H1 (cell line): ENCODE measurements at regions not wholly inside any gene's neighbourhood (a gene's known extent, or its start where the extent isn't known, plus 50 kb on each side); places are given as distances from the start of the nearest gene placed in this dataset.

Experiments
- CTCF ChIA-PET: fragments of 300-600 bp; sonication (Branson Sonifier 250); formaldehyde crosslinking; loops from one replicate; lab custom pipeline; 2021; ENCODE audit not compliant: partially characterized antibody; lab: Charles Lee
- POLR2A ChIA-PET: fragments of 300-600 bp; sonication (Branson Sonifier 250); formaldehyde crosslinking; loops from one replicate; lab custom pipeline; 2021; ENCODE audit warnings: inconsistent platforms; ENCODE audit not compliant: partially characterized antibody; lab: Charles Lee
- DNase-seq, 2 experiments: peaks; one replicate each; pipeline versions ENCODE4 v3.0.0 to v3.0.0-alpha.2; 2010 to 2022; ENCODE audit warnings: low spot score in 2 of 2, low read depth in 1 of 2, mixed read lengths in 1 of 2
- FAIRE-seq: peaks from 2 replicates; lab custom pipeline; 2011; peaks lifted over from hg19 to GRCh38; lab: Jason Lieb, UNC
- H2AFZ ChIP-seq: 2 replicates; pipeline ENCODE4 v1.8.1; 2012; ENCODE audit warnings: low read length, inconsistent platforms
- H2AK5ac ChIP-seq: 2 replicates; pipeline ENCODE4 v1.6.1; 2013; ENCODE audit warnings: low read depth, low read length
- H2BK120ac ChIP-seq: replicated peaks from 2 replicates; pipeline ENCODE3; 2013; ENCODE audit warnings: low read depth, low read length, inconsistent platforms
- H2BK12ac ChIP-seq: 2 replicates; pipeline ENCODE4 v1.6.1; 2013; ENCODE audit warnings: low read depth, low read length
- H2BK15ac ChIP-seq: 2 replicates; pipeline ENCODE4 v1.6.1; 2013; ENCODE audit warnings: low read length
- H2BK20ac ChIP-seq: 2 replicates; pipeline ENCODE4 v1.6.1; 2013; ENCODE audit warnings: low read length
- H2BK5ac ChIP-seq: 2 replicates; pipeline ENCODE4 v1.6.1; 2013; ENCODE audit warnings: low read depth, low read length
- H3K14ac ChIP-seq: 2 replicates; pipeline ENCODE4 v1.6.1; 2013; ENCODE audit warnings: inconsistent platforms; ENCODE audit not compliant: insufficient read length
- H3K18ac ChIP-seq: 2 replicates; pipeline ENCODE4 v1.6.1; 2013; ENCODE audit warnings: low read length; ENCODE audit errors: extremely low read depth
- H3K23ac ChIP-seq: 2 replicates; pipeline ENCODE4 v1.6.1; 2013; ENCODE audit warnings: inconsistent platforms; ENCODE audit not compliant: insufficient read length
- H3K23me2 ChIP-seq: 2 replicates; pipeline ENCODE4 v1.6.1; 2013; ENCODE audit warnings: low read depth, low read length
- H3K27ac ChIP-seq: 2 replicates; pipeline ENCODE4 v1.6.1; 2011; ENCODE audit warnings: low read depth, low read length, inconsistent platforms
- H3K27me3 ChIP-seq, 4 experiments: replicated peaks in 1 of 4; 1 replicate in 1 of 4; 2 replicates in 3 of 4; pipeline versions ENCODE4 v1.6.1 to v1.8.1; 2011 to 2013; ENCODE audit warnings: low read length in 3 of 4, mild to moderate bottlenecking in 3 of 4, inconsistent platforms in 2 of 4, mixed read lengths in 2 of 4, moderate library complexity in 1 of 4; ENCODE audit not compliant: control insufficient read depth in 3 of 4, insufficient read depth in 3 of 4; ENCODE audit errors: extremely low read depth in 1 of 4
- H3K36me3 ChIP-seq, 4 experiments: 2 replicates each; pipeline versions ENCODE4 v1.6.1 to v1.8.1; 2011 to 2013; ENCODE audit warnings: mild to moderate bottlenecking in 4 of 4, low read length in 3 of 4, moderate library complexity in 2 of 4, control low read depth in 1 of 4, inconsistent platforms in 1 of 4; ENCODE audit not compliant: insufficient read depth in 4 of 4, control insufficient read depth in 2 of 4
- H3K4ac ChIP-seq: replicated peaks from 2 replicates; pipeline ENCODE3; 2013; ENCODE audit warnings: low read length, low read depth, mixed read lengths, inconsistent platforms; ENCODE audit not compliant: insufficient read length
- H3K4me1 ChIP-seq, 4 experiments: replicated peaks in 1 of 4; 1 replicate in 1 of 4; 2 replicates in 3 of 4; pipeline versions ENCODE4 v1.6.1 to v1.8.1; 2011 to 2013; ENCODE audit warnings: low read length in 3 of 4, inconsistent platforms in 2 of 4, mixed read lengths in 1 of 4; ENCODE audit not compliant: insufficient read depth in 4 of 4, control insufficient read depth in 3 of 4
- H3K4me2 ChIP-seq, 2 experiments: 2 replicates each; pipeline versions ENCODE4 v1.6.1 to v1.8.1; 2011 to 2013; ENCODE audit warnings: low read depth in 2 of 2, low read length in 2 of 2, control low read depth in 1 of 2, inconsistent platforms in 1 of 2, mild to moderate bottlenecking in 1 of 2; ENCODE audit not compliant: insufficient read depth in 1 of 2
- H3K4me3 ChIP-seq, 4 experiments: fragments of 200-600, 300-600 bp in 1 of 4; sonication (generic), shearing (Covaris generic), sonication (Bioruptor Twin) in 1 of 4; 2 replicates each; pipeline versions ENCODE4 v1.5.1 to v1.8.1; 2011 to 2016; ENCODE audit warnings: low read length in 4 of 4, low read depth in 3 of 4, control low read depth in 2 of 4, inconsistent platforms in 2 of 4, mild to moderate bottlenecking in 2 of 4, mixed read lengths in 1 of 4, moderate library complexity in 1 of 4; ENCODE audit not compliant: insufficient read depth in 2 of 4; ENCODE audit errors: extremely low read depth in 1 of 4
- H3K56ac ChIP-seq: replicated peaks from 2 replicates; pipeline ENCODE3; 2013; ENCODE audit warnings: low read depth, mild to moderate bottlenecking, mixed read lengths, low read length, inconsistent platforms; ENCODE audit not compliant: insufficient read length
- H3K79me1 ChIP-seq: 2 replicates; pipeline ENCODE4 v1.6.1; 2013; ENCODE audit warnings: low read depth, low read length, control low read depth
- H3K79me2 ChIP-seq, 2 experiments: 2 replicates each; pipeline versions ENCODE4 v1.6.1 to v1.8.1; 2012 to 2013; ENCODE audit warnings: low read length in 2 of 2, mild to moderate bottlenecking in 2 of 2, inconsistent platforms in 1 of 2; ENCODE audit not compliant: insufficient read depth in 2 of 2, control insufficient read depth in 1 of 2
- H3K9ac ChIP-seq, 4 experiments: replicated peaks in 1 of 4; 1 replicate in 1 of 4; 2 replicates in 3 of 4; pipeline versions ENCODE4 v1.6.1 to v1.8.1; 2011 to 2013; ENCODE audit warnings: low read depth in 3 of 4, low read length in 3 of 4, control low read depth in 2 of 4, mild to moderate bottlenecking in 2 of 4, moderate library complexity in 2 of 4, inconsistent platforms in 1 of 4; ENCODE audit errors: extremely low read depth in 1 of 4
- H3K9me3 ChIP-seq, 2 experiments: 2 replicates each; pipeline versions ENCODE4 v1.6.1 to v1.8.1; 2012 to 2013; ENCODE audit warnings: mild to moderate bottlenecking in 2 of 2, moderate library complexity in 2 of 2, control low read depth in 1 of 2, inconsistent platforms in 1 of 2, low read depth in 1 of 2, low read length in 1 of 2, mixed read lengths in 1 of 2; ENCODE audit not compliant: insufficient read depth in 2 of 2
- H4K20me1 ChIP-seq, 2 experiments: replicated peaks in 1 of 2; 2 replicates each; pipeline versions ENCODE3 to v1.8.1; 2011 to 2013; ENCODE audit warnings: inconsistent platforms in 2 of 2, low read length in 2 of 2, mild to moderate bottlenecking in 1 of 2; ENCODE audit not compliant: insufficient read depth in 2 of 2, control insufficient read depth in 1 of 2
- H4K5ac ChIP-seq: 2 replicates; pipeline ENCODE4 v1.6.1; 2013; ENCODE audit warnings: low read length, low read depth, mixed read lengths, inconsistent platforms; ENCODE audit not compliant: insufficient read length
- H4K8ac ChIP-seq: 2 replicates; pipeline ENCODE4 v1.8.0; 2013; ENCODE audit warnings: mild to moderate bottlenecking, moderate library complexity, low read length, inconsistent platforms; ENCODE audit not compliant: insufficient read depth; ENCODE audit errors: extremely low read depth
- H4K91ac ChIP-seq: replicated peaks from 2 replicates; pipeline ENCODE3; 2013; ENCODE audit warnings: low read length, mixed read lengths, inconsistent platforms; ENCODE audit not compliant: insufficient read length
- ATF2 ChIP-seq: IDR thresholded peaks from 2 replicates; pipeline ENCODE4 v1.6.1; 2012; ENCODE audit warnings: low read length, inconsistent platforms
- ATF3 ChIP-seq: IDR thresholded peaks from 2 replicates; pipeline ENCODE4 v1.6.1; 2011; ENCODE audit warnings: low read depth, mild to moderate bottlenecking, low read length; ENCODE audit not compliant: insufficient read depth
- BCL11A ChIP-seq, 2 experiments: IDR thresholded peaks; one replicate each; pipeline ENCODE4 v1.6.1; 2011; ENCODE audit warnings: low read depth in 2 of 2, low read length in 2 of 2, mild to moderate bottlenecking in 2 of 2
- CTBP2 ChIP-seq: IDR thresholded peaks from 2 replicates; pipeline ENCODE4 v1.7.0; 2011; ENCODE audit warnings: borderline replicate concordance, mild to moderate bottlenecking, moderate library complexity, mixed read lengths, low read length; ENCODE audit not compliant: insufficient read depth, insufficient read length
- JUN ChIP-seq: IDR thresholded peaks from 2 replicates; pipeline ENCODE4 v1.6.1; 2011; ENCODE audit warnings: low read depth, mild to moderate bottlenecking, improper control_type of control experiment, low read length
- KDM4A ChIP-seq: IDR thresholded peaks from one replicate; pipeline ENCODE4 v1.7.1; 2012; ENCODE audit warnings: low read depth, mild to moderate bottlenecking, moderate library complexity, low read length, inconsistent platforms; ENCODE audit not compliant: severe bottlenecking
- SIX5 ChIP-seq: IDR thresholded peaks from 2 replicates; pipeline ENCODE4 v1.6.1; 2011; ENCODE audit warnings: mild to moderate bottlenecking, low read depth, low read length
- SRF ChIP-seq: IDR thresholded peaks from 2 replicates; pipeline ENCODE4 v1.6.1; 2011; ENCODE audit warnings: mild to moderate bottlenecking, low read depth, low read length, moderate library complexity
- WGBS, 2 experiments: shearing (Covaris generic) in 1 of 2; methylation state at CpG; one replicate each; pipeline versions ENCODE4 v1.1.6 to v1.1.7; 2013 to 2015; ENCODE audit warnings: low lambda C conversion rate in 2 of 2, mixed read lengths in 2 of 2, inconsistent platforms in 1 of 2, low coverage in 1 of 2, missing lambda C conversion rate in 1 of 2; ENCODE audit not compliant: insufficient replicate concordance in 2 of 2, insufficient coverage in 1 of 2, insufficient read length in 1 of 2; ENCODE audit errors: extremely low coverage in 1 of 2, missing lambda C conversion rate in 1 of 2; 5-methylcytosine and 5-hydroxymethylcytosine counted together

- FAIRE-seq (no peak), DNase-seq (no peak)
- Histone ChIP-seq H3K18ac (no peak overlapping the region), H4K5ac (no peak overlapping the region), H3K79me2 (no peaks in the 10 kb centered on the region), H3K4me2 (0 out of 4 replicates have a peak overlapping the region, but pooled peaks of 1 of the 2 experiments have one; percentile 38), H3K4me3 (no peak overlapping the region), H3K14ac (no peak overlapping the region), H3K27me3 (no peaks in the 10 kb centered on the region), H2BK5ac (no peak overlapping the region), H2AK5ac (no peak overlapping the region), H3K56ac (no peak overlapping the region), H4K20me1 (no peaks in the 10 kb centered on the region), H3K4ac (no peak overlapping the region), H4K91ac (no peak overlapping the region), H3K4me1 (peaks cover 0 to 7% (median 3%) of the 10 kb centered on the region in 4 experiments; a peak in 1 of 7 replicates), H2AFZ (no peak overlapping the region), H2BK20ac (no peak overlapping the region), H3K79me1 (no peaks in the 10 kb centered on the region), H3K27ac (no peak overlapping the region), H3K23me2 (no peaks in the 10 kb centered on the region), H2BK12ac (no peak overlapping the region), H3K23ac (no peak overlapping the region), H3K9ac (no peak overlapping the region), H4K8ac (no peak overlapping the region), H3K36me3 (no peaks in the 10 kb centered on the region), H3K9me3 (peaks cover 4 to 5% of the 10 kb centered on the region in 2 experiments; a peak in 3 of 4 replicates), H2BK120ac (no peak overlapping the region), H2BK15ac (no peak overlapping the region)
- 80% methylated on average over 4 of the region's 4 CpGs; no CpG with 5 or more reads in 1 of the 2 experiments for WGBS, 2 experiments
- CTCF ChIA-PET = interaction anchor here (0.6 to 1.5 kb wide), 5 partner anchors 13 to 583 kb away, joined by 3 to 5 read pairs (median 4); no protein-coding TSS in a partner anchor
- POLR2A ChIA-PET = interaction anchor here (1.6 kb wide), 1 partner anchor 17 kb away, joined by 3 read pairs; no protein-coding TSS in a partner anchor
- TF ChIP-seq SIX5 = no peak
- no peak for TF ChIP-seq ATF2
- TF ChIP-seq JUN = no peak
- TF ChIP-seq ATF3 = no peak
- TF ChIP-seq SRF = no peak
- TF ChIP-seq CTBP2 = no peak
- TF ChIP-seq BCL11A (IDR thresholded peaks at IDR 0.05; ENCODE audit: low read depth in 2 of 2, low read length in 2 of 2) = no peak
- TF ChIP-seq KDM4A = no peak
These were observed 231.1 kb upstream of the GADL1 start for GRCh38 chr3:31125413-31126020.
